ENCODE measurements at regions not wholly inside any gene's neighbourhood (a gene's known extent, or its start where the extent isn't known, plus 50 kb on each side); places are given as distances from the start of the nearest gene placed in this dataset. TPM values are rescaled to one million over a fixed set of nuclear protein-coding genes. Genes with fewer than 3 reads are reported as not detected.

- Histone ChIP-seq H3K27me3 (ENCODE audit: insufficient read depth, low read length) (no peaks in the 10 kb centered on the region), H3K9me3 (ENCODE audit: control insufficient read depth in 1 of 2, low read length in 2 of 2) (no peaks in the 10 kb centered on the region), H3K4me3 (ENCODE audit: low read length in 2 of 2) (no peak overlapping the region), H3K4me1 (ENCODE audit: insufficient read depth, low read length) (no peaks in the 10 kb centered on the region), H3K36me3 (ENCODE audit: insufficient read depth, low read length) (no peaks in the 10 kb centered on the region), H3K27ac (ENCODE audit: low read depth, low read length) (no peak overlapping the region)
- Mint-ChIP-seq H3K4me3 (no peak overlapping the region), H3K4me1 (peaks cover 0 to 1% (median 0%) of the 10 kb centered on the region in 4 donors), H3K9me3 (no peaks in the 10 kb centered on the region), H3K27ac (no peak overlapping the region), H3K27me3 (peaks cover 0 to 2% of the 10 kb centered on the region in 2 donors), H3K36me3 (no peaks in the 10 kb centered on the region)
- CTCF ChIA-PET (ENCODE audit: partially characterized antibody), result interaction anchor here (0.9 kb wide), 1 partner anchor 18 kb away, joined by 3 read pairs; no protein-coding TSS in a partner anchor
- POLR2A ChIA-PET (ENCODE audit: partially characterized antibody), result no interaction called here
- intact Hi-C loops (cut with micrococcal nuclease), result no loop called here
- no peak for DNase-seq
Measured at GRCh38 chrX:39998636-39999406, 98.9 kb downstream of the BCOR start.

Small RNA genes lying in the stretch of these regions (microRNA-seq; reads per million reads assigned to microRNA genes)
- gene MIR1587 (ENCODE audit: borderline microRNAs expressed, borderline number of aligned reads, borderline replicate concordance) (not detected), gene MIR3937 (ENCODE audit: borderline microRNAs expressed, borderline number of aligned reads, borderline replicate concordance) (not detected)

Measured in CD4-positive, alpha-beta memory T cell (primary cell).